ENCODE measurements at regions not wholly inside any gene's neighbourhood (a gene's known extent, or its start where the extent isn't known, plus 50 kb on each side); places are given as distances from the start of the nearest gene placed in this dataset.
"Not testable (repeated sequence)": the region's sequence is repeated elsewhere in the genome, so short reads cannot be mapped to it uniquely, and the experiment has no call there.

- no peak for DNase-seq
- TF ChIP-seq GATA1 (IDR thresholded peaks at IDR 0.05; ENCODE audit: low read depth, low read length) (no peak), POLR2A (IDR thresholded peaks at IDR 0.05; ENCODE audit: low read length) (no peak)
Observed at GRCh38 chr7:106460792-106461254, 176.0 kb upstream of the NAMPT start.

GRCh38 chr7:106459397-106460072 lies 174.8 kb upstream of the NAMPT start:
- TF ChIP-seq POLR2A (IDR thresholded peaks at IDR 0.05; ENCODE audit: low read length): no peak
- TF ChIP-seq GATA1 (IDR thresholded peaks at IDR 0.05; ENCODE audit: low read depth, low read length): no peak

GRCh38 chr7:106457678-106458077 lies 172.9 kb upstream of the NAMPT start:
- TF ChIP-seq POLR2A (IDR thresholded peaks at IDR 0.05; ENCODE audit: low read length): no peak
- no peak for TF ChIP-seq GATA1 (IDR thresholded peaks at IDR 0.05; ENCODE audit: low read depth, low read length)

More at GRCh38 chr7:106459397-106460072, 174.8 kb upstream of the NAMPT start:
- no peak for DNase-seq

DNA sequence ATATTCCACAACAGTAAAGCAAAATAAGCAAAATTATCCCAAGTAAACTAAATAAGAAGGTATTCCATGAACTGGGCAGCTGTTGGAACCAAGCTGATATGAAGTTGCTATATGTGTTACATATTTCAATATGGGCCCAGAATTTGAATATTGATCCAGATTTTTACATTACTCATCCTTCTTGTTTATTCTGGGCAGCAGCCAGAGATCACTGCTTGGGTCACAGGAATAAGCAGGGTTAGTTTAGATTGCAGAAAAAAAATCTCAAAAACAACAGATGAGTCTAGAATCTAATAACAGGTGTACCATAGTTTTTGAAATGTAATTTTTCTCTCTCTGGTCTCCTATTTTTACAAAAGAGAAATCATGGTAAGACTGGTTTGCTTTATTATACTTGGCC lies 171.5 kb upstream of the NAMPT start:
- TF ChIP-seq POLR2A (IDR thresholded peaks at IDR 0.05; ENCODE audit: low read length) (no peak), GATA1 (IDR thresholded peaks at IDR 0.05; ENCODE audit: low read depth, low read length) (no peak)
- DNase-seq: no peak

More at GRCh38 chr7:106457678-106458077, 172.9 kb upstream of the NAMPT start:
- no peak for DNase-seq

DNA sequence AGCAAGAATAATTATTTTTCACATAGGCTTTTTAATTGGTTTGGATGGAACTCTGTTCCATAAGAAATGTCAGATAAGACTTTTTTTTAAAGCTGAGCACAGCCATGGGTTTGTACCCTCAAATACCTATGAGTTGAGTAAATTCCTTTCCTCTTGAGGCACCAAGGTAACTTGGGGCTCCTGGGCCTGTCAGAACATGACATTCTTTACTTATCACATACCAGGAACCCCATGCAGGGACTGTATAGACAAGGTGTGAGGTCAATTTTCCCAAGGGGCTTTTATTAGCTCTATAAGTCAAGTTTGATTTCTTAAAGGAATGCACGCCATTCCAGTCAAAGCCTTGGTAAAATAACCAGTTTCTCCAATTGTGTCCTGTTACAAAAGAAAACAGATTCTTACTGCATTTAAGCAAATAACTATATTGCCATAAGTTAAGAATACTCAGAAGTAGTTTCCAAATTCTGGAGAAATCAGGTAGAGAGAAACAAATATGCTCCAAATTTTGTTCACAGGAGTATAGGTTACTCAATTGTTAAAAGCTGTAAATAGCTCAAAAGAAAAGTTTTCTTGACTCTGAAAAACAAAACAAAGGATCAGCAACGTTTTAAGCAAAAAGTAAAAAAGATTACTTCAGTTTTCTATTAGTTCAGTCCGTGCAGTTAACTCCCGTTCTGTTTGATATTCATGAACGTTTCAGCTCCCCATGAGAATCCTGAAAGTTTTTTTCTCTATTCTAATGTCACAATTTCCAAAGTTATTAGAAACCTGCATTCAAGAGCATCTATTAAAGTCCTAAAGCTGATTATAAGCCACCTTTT lies 167.5 kb upstream of the NAMPT start:
- no peak for DNase-seq
- TF ChIP-seq GATA1 (IDR thresholded peaks at IDR 0.05; ENCODE audit: low read depth, low read length): no peak
- no peak for TF ChIP-seq POLR2A (IDR thresholded peaks at IDR 0.05; ENCODE audit: low read length)

DNA sequence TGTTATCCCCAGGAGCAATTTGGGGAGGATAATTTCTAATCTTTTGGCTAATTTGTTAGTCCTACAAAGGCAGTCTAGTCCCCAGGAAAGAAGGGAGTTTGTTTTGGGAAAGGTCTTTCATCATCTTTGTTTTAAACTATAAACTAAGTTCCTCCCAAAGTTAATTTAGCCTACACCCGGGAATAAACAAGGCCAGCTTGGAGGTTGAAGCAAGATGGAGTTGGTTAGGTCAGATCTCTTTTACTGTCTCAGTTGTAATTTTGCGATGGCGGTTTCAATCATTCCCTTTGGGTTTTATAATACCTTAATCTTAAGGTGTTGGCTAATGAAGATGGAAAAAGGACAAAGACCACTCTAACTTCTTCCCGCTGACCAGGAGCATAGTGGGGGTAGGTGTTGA lies 166.4 kb upstream of the NAMPT start:
- no peak for DNase-seq
- TF ChIP-seq POLR2A (IDR thresholded peaks at IDR 0.05; ENCODE audit: low read length) (no peak), GATA1 (IDR thresholded peaks at IDR 0.05; ENCODE audit: low read depth, low read length) (no peak)

DNA sequence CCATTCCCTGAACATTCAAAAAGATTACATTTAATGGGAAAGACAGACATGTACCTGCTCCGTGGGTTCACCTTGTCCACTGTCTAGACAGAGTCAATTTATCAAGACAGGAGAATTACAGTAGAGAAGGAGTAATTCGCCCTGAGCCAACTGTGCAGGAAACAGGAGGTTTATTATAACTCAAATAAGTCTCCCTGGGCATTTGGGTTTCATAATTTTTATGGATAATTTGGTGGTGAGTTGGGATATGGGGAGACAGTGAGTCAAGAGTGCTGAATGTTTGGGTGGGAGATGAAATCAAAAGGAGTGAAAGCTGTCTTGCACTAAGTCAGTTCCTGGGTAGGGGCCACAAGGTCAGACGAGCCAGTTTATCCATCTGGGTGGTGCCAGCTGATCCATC lies 165.9 kb upstream of the NAMPT start:
- DNase-seq: no peak
- no peak for TF ChIP-seq POLR2A (IDR thresholded peaks at IDR 0.05; ENCODE audit: low read length)
- no peak for TF ChIP-seq GATA1 (IDR thresholded peaks at IDR 0.05; ENCODE audit: low read depth, low read length)

DNA sequence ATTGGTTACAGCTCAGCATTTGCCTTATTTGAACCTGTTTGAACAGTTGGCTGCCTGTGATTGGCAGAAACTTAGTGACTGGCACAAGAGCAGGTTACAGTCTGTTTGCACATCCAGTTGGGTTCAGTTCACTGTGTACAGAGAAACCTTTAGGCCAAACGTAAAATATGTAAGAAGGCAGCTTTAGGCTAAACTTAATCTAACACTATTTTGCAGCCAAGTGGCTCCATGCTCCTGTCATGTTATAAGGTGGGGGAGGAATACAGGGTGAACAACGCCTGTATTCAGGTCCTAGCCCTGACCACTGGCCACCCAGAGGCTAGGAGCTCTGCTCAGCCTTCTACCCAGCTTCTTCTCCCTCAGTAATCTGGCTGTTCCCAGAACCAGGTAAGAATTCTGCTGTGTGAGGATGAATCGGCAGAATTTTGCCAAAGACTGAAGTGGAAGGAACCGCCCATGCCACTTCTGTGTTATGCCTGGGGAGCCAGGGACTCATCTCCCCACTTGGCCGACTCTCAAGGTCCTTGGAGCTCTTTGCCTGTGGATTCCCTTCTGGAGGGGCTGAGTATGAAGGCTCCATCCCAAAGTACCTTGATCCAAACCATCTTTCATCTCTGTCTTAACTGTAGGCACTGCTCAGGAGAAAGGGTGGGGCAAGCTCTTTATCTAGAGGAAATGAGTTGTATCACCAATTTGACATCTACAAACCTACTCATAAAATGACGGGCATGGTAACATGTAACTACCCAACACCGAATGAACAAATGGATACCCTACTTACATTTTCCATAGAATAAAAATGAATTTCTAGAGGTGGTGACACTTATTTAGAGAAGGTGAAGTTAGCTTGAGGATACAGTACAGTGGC lies 164.4 kb upstream of the NAMPT start:
- DNase-seq: peak; percentile 60 to 78
- TF ChIP-seq GATA1 (IDR thresholded peaks at IDR 0.05; ENCODE audit: low read depth, low read length) (no peak), POLR2A (IDR thresholded peaks at IDR 0.05; ENCODE audit: low read length) (no peak)

DNA sequence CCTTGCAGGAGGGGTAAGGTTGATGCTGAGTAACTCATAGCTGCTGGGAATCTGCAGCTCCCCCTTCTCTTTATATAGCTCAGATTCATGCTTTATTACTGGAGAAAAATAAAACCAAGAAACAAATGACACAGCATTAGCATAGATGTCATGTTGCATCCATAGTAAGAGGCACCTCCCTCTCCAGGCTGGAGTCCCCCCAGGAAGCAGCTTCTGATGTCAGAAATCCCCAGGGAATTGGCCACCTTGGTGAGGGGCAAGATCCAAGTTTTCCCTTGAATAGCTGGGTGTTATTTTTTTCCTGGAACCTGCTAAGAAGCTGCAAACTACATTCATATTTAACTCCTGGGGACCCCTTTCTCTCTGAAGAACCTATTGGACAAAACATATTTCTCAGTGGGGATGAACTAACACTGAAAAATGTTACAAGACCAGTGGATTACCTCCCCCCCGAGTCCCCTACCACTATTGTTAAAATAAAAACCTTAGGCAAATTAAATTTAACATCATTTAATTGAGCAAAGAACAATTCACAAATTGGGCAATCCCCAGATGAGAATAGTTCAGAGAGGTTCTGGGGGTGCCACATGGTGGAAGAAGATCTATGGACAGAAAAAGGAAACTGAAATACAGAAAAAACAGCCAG lies 163.7 kb upstream of the NAMPT start:
- TF ChIP-seq POLR2A (IDR thresholded peaks at IDR 0.05; ENCODE audit: low read length) (no peak), GATA1 (IDR thresholded peaks at IDR 0.05; ENCODE audit: low read depth, low read length) (no peak)
- DNase-seq: no peak

GRCh38 chr7:106447318-106447847 lies 162.6 kb upstream of the NAMPT start:
- TF ChIP-seq POLR2A (IDR thresholded peaks at IDR 0.05; ENCODE audit: low read length): no peak
- no peak for TF ChIP-seq GATA1 (IDR thresholded peaks at IDR 0.05; ENCODE audit: low read depth, low read length)
- no peak for DNase-seq

DNA sequence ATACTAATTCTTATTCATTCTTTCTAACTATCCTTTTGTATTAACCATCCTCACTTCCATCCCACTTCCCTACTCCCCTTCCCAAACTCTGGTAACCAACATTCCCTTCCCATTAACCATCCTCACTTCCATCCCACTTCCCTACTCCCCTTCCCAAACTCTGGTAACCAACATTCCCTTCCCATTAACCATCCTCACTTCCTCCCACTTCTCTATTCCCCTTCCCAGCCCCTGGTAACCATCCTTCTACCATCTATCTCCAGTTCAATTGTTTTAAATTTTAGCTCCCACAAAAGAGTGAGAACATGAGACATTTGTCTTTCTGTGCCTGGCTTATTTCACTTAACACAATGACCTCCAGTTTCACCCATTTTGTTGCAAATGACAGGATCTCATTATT lies 160.6 kb upstream of the NAMPT start:
- DNase-seq: not testable (repeated sequence)

DNA sequence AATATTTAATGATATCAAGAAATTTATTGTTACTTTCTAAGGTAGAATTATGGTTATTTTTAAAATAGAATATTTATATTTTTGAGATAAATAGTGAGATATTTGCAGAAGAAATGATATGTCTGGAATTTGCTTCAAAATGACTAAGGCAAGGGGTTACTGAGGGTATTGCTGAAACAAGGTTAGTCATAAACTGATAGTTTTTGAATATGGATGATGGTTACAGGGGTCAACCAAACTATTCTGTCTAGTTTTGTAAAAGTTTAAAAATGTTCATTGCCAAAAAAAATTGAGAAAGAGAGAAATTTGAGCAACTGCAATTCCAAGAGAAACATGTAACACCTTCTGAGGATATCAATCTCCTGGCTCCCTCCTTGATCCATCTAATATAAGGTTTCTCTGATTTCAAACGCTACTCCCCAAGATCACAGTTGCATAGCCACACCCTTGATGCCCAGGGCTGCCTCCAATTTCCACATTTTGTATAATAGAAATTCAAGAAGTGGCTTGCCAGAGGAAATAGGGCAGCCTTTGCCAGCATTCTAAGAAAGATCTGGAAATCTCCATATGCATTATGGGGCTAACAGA lies 159.4 kb upstream of the NAMPT start:
- DNase-seq: no peak
- TF ChIP-seq POLR2A (IDR thresholded peaks at IDR 0.05; ENCODE audit: low read length) (no peak), GATA1 (IDR thresholded peaks at IDR 0.05; ENCODE audit: low read depth, low read length) (no peak)

DNA sequence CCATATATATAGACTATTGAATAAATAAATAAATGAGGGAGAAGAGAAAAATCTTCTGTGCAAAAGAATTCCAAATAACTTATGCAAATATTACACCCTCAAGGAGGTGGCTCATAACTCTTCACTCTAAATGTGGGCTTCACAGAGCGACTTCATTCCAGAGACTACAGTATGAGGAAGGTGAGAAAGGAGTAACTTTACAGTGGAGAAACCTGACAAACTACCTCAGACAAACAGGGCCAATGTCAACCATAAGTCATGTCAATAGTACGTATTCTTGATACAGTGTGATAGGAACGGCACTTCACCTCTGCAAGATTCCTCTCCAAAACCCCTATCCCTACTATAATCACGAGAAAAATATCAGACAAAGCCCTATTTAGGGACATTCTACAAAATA lies 158.4 kb upstream of the NAMPT start:
- no peak for DNase-seq
- no peak for TF ChIP-seq GATA1 (IDR thresholded peaks at IDR 0.05; ENCODE audit: low read depth, low read length)
- no peak for TF ChIP-seq POLR2A (IDR thresholded peaks at IDR 0.05; ENCODE audit: low read length)

Measured in erythroblast (primary cell).